Ovary (tissue), 7 donors: ENCODE measurements at regions not wholly inside any gene's neighbourhood (a gene's known extent, or its start where the extent isn't known, plus 50 kb on each side); places are given as distances from the start of the nearest gene placed in this dataset.

Experiments used
- DNase-seq, 5 donors: peaks; one replicate each; pipeline ENCODE4 v3.0.0-alpha.2; 2019 to 2020
- H3K27ac ChIP-seq, 2 donors: fragments of 200-600 bp; one replicate each; pipeline versions ENCODE4 v1.5.1 to v1.8.0; 2019 to 2022
- H3K27me3 ChIP-seq: fragments of 200-600 bp; one replicate; pipeline ENCODE4 v1.8.0; 2022
- H3K36me3 ChIP-seq: fragments of 200-600 bp; sonication (generic); one replicate; pipeline ENCODE4 v1.5.1; 2019
- H3K4me1 ChIP-seq: one replicate; pipeline ENCODE4 v1.8.1; 2013; ENCODE audit warnings: mild to moderate bottlenecking, moderate library complexity; ENCODE audit not compliant: insufficient read depth
- H3K4me3 ChIP-seq: fragments of 200-600 bp; sonication (generic); one replicate; pipeline ENCODE4 v1.5.1; 2017
- H3K9me3 ChIP-seq, 2 donors: fragments of 200-600 bp in 1 of 2; sonication (generic) in 1 of 2; one replicate each; pipeline versions ENCODE4 v1.5.1 to v1.8.1; 2013 to 2019; ENCODE audit warnings: mild to moderate bottlenecking in 1 of 2, moderate library complexity in 1 of 2
- EP300 ChIP-seq: sonication (generic); formaldehyde crosslinking; IDR thresholded peaks from one replicate; pipeline ENCODE4 v1.6.1; 2017; ENCODE audit warnings: antibody characterized with exemption
- POLR2A ChIP-seq: fragments of 450-650 bp; IDR thresholded peaks from one replicate; pipeline ENCODE4 v1.6.1; 2017; ENCODE audit warnings: antibody characterized with exemption, mild to moderate bottlenecking, moderate library complexity
- WGBS, 3 donors: extraction: QIAGEN DNeasy Blood & Tissue Kit in 1 of 3; methylation state at CpG; one replicate each; pipeline versions ENCODE4 v1.1.5 to v1.1.7; 2013 to 2017; 5-methylcytosine and 5-hydroxymethylcytosine counted together
- intact Hi-C, 4 donors: fragments of 100-400 bp; cut with DNase I; formaldehyde crosslinking; loops; one replicate each; pipeline versions ENCODE4 v1.11.0 to v1.15.1; 2022 to 2023
- TF ChIP-seq, protein P1 (sequence below), 3 donors: fragments of 450-650 bp in 2 of 3; fragments of 200-600 bp in 1 of 3; IDR thresholded peaks; one replicate each; pipeline versions ENCODE4 v1.5.1 to v1.8.0; 2016 to 2022; ENCODE audit warnings: antibody characterized with exemption in 3 of 3, mild to moderate bottlenecking in 1 of 3
- donor health status: DM: no; HTN: no; CAD: no; lungs with moderate emphysema.
- donor health status: DM: no; HTN: no; CAD: no.
- donor health status: Bipolar disorder and iron deficiency.
- donor health status: DM: no; HTN: no; CAD: no.
- donor health status: DM: yes; HTN: yes; CAD: no.

DNA sequence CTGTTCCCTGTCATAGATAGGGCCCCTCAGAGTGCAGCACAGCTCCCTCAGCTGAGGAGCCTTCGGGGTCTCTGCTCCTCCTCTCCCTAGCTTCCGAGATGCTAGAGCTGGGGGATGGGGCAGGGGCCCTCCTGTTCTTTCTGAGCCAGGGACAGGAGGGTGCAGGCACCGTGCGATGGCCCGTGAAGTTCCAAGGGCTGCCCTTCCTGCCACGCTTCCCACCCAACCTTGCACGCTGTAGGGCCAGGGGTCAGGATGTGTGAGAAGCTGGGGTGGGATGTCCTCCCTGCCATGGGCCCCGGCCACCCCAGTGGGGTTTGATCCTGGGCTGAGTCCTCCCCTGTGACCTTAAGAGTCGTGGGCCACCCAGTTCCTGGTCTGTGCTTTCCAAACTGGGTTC is 240.7 kb upstream of the C1orf174 start:
- WGBS, 3 donors: 78 to 87% (median 78%) methylated on average over 9 of the region's 9 CpGs
- Histone ChIP-seq H3K27me3 (no peaks in the 10 kb centered on the region), H3K4me1 (no peaks in the 10 kb centered on the region), H3K27ac (no peak overlapping the region), H3K9me3 (no peaks in the 10 kb centered on the region), H3K4me3 (no peak overlapping the region), H3K36me3 (no peaks in the 10 kb centered on the region)
- TF ChIP-seq POLR2A: no peak
- TF ChIP-seq, protein P1, sequence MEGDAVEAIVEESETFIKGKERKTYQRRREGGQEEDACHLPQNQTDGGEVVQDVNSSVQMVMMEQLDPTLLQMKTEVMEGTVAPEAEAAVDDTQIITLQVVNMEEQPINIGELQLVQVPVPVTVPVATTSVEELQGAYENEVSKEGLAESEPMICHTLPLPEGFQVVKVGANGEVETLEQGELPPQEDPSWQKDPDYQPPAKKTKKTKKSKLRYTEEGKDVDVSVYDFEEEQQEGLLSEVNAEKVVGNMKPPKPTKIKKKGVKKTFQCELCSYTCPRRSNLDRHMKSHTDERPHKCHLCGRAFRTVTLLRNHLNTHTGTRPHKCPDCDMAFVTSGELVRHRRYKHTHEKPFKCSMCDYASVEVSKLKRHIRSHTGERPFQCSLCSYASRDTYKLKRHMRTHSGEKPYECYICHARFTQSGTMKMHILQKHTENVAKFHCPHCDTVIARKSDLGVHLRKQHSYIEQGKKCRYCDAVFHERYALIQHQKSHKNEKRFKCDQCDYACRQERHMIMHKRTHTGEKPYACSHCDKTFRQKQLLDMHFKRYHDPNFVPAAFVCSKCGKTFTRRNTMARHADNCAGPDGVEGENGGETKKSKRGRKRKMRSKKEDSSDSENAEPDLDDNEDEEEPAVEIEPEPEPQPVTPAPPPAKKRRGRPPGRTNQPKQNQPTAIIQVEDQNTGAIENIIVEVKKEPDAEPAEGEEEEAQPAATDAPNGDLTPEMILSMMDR (IDR thresholded peaks at IDR 0.05): no peak
- no peak for TF ChIP-seq EP300
- DNase-seq: no peak
- intact Hi-C loops: no loop called here

DNA sequence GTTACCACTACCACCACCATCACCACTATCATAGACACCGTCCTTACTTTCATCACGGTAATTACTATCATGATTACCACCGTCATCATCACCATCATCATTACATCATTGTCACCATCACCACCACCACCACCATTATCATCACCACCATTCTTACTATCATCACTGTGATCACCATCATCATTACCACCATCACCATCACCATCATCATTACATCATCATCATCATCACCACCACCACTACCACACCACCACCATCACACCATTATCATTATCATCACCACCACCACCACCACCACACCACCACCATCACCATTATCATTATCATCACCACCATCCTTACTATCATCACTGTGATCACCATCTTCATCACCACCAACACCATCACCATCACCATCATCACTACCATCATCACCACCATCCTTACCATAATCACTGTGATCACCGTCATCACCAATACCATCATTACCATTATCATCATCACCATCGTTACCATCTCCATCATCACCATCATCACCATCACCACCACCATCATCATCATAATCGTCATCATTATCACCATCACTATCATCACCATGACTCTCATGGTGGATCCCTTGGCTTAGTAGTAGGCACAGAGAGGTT is 244.4 kb upstream of the C1orf174 start:
- 92 to 96% (median 95%) methylated on average over 6 of the region's 6 CpGs for WGBS, 3 donors
- TF ChIP-seq, protein P1 (IDR thresholded peaks at IDR 0.05): no peak
- TF ChIP-seq EP300: no peak
- TF ChIP-seq POLR2A: no peak
- no peak overlapping the region for H3K4me3 ChIP-seq
- no peak overlapping the region for H3K27ac ChIP-seq
- DNase-seq: no peak
- H3K27me3 ChIP-seq: no peaks in the 10 kb centered on the region
- intact Hi-C loops: no loop called here
- no peaks in the 10 kb centered on the region for H3K9me3 ChIP-seq
- no peaks in the 10 kb centered on the region for H3K4me1 ChIP-seq
- no peaks in the 10 kb centered on the region for H3K36me3 ChIP-seq

DNA sequence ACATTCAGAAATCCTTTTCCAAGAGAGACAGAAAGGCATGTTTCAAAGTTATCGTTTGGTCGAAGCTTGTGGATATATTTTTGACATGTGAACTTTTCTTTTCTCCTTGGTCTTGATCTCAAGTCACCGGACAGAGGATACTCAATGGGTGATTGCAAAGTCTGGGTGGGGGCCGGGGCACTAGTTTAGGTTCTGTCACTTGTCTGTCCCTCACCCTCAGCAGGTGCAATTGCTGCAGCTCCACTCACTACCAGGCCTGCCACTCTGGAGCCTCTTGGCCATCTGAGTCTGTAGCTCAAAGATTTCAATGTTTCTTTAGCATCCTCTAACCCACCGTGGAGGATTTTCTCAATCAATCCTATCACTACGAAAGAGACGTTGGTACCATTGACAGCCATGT is 246.0 kb upstream of the C1orf174 start:
- H3K4me3 ChIP-seq: no peak overlapping the region
- H3K36me3 ChIP-seq: no peaks in the 10 kb centered on the region
- no peaks in the 10 kb centered on the region for H3K27me3 ChIP-seq
- no peak for DNase-seq
- no peaks in the 10 kb centered on the region for H3K9me3 ChIP-seq
- H3K4me1 ChIP-seq: no peaks in the 10 kb centered on the region
- intact Hi-C loops: no loop called here
- TF ChIP-seq, protein P1 (IDR thresholded peaks at IDR 0.05): no peak
- TF ChIP-seq POLR2A: no peak
- TF ChIP-seq EP300: no peak
- WGBS, 3 donors: 78 to 85% (median 82%) methylated on average over 7 of the region's 7 CpGs
- H3K27ac ChIP-seq: no peak overlapping the region

DNA sequence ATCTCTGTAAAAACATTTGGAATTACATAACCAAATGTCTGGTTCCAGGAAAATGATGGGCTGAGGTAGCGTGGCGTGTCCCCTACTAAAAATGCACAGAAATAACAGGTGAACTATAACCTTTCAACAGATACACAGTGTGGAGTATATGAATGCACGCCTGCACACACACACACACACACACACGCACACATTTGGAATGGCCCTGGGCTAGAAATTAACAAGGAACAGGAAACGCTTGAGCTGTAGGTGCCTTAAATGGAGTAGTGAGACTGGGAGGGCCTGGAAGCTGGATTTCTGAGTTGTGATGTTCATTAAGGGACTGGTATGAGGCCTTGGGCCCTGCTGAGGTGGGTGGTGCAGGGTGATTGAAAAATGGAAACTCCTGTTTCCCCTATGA is 246.5 kb upstream of the C1orf174 start:
- Histone ChIP-seq H3K27me3 (no peaks in the 10 kb centered on the region), H3K27ac (no peak overlapping the region), H3K4me1 (no peaks in the 10 kb centered on the region), H3K9me3 (no peaks in the 10 kb centered on the region), H3K36me3 (no peaks in the 10 kb centered on the region), H3K4me3 (no peak overlapping the region)
- TF ChIP-seq EP300: no peak
- TF ChIP-seq POLR2A: no peak
- TF ChIP-seq, protein P1 (IDR thresholded peaks at IDR 0.05): no peak
- WGBS, 3 donors: 75 to 80% (median 75%) methylated on average over 5 of the region's 5 CpGs
- intact Hi-C loops: no loop called here
- no peak for DNase-seq
